ENCODE measurements at regions not wholly inside any gene's neighbourhood (a gene's known extent, or its start where the extent isn't known, plus 50 kb on each side); places are given as distances from the start of the nearest gene placed in this dataset.

DNA sequence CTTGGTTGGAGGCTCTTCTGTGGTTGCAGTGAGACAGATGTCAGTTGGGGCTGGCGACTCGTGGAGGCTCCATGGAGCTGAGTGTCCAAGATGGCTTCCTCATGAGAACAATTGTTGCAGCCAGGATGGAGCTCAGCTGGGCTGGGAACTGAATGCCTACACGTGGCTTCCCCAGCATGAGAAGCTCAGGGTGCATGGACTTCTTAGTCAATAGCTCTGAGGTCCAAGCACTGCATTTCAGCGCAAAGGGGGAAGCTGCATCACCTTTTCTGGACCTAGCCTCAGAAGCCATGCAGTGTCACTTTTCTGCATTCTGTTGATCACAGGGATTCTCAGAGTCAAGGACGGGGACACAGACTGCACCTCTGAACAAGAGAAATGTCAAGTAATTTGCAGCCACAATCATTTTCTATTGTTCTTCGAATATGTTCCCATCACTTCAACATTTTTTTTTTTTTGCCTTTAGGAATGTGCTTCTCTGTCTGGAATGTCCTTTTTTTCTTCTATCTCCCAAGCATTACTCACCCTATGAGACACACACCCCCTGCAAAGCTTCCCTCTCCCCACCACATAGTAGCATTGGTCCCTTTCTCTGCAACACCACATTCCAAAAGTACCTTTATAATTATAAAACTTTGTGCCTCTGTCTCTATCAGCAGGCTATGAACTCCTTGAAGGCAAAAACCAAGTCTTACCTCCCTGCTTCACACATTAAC lies 57.5 kb upstream of the STK32A start:
- TF ChIP-seq POLR2A (IDR thresholded peaks at IDR 0.05) (no peak), EP300 (IDR thresholded peaks at IDR 0.05) (no peak), CTCF (IDR thresholded peaks at IDR 0.05) (no peak)
- Histone ChIP-seq H3K36me3 (no peaks in the 10 kb centered on the region), H3K9me3 (no peaks in the 10 kb centered on the region), H3K27ac (no peak overlapping the region), H3K27me3 (no peaks in the 10 kb centered on the region), H3K4me1 (ENCODE audit: insufficient read depth) (no peaks in the 10 kb centered on the region), H3K4me3 (no peak overlapping the region)
- intact Hi-C loops (cut with DNase I), result no loop called here
- 68 to 87% (median 76%) methylated on average over 6 of the region's 6 CpGs for WGBS, 3 donors
- no peak for DNase-seq

GRCh38 chr5:147179562-147180147 lies 55.2 kb upstream of the STK32A start:
- Histone ChIP-seq H3K4me1 (ENCODE audit: insufficient read depth) (no peaks in the 10 kb centered on the region), H3K27ac (no peak overlapping the region), H3K9me3 (no peaks in the 10 kb centered on the region), H3K4me3 (no peak overlapping the region), H3K27me3 (no peaks in the 10 kb centered on the region), H3K36me3 (no peaks in the 10 kb centered on the region)
- intact Hi-C loops (cut with DNase I), result loop anchor here in 1 of 4 donors (10.0 kb wide), 1 partner anchor 645 kb away; no protein-coding TSS in a partner anchor
- 33 to 43% (median 39%) methylated on average over 3 of the region's 3 CpGs for WGBS, 3 donors
- TF ChIP-seq EP300 (IDR thresholded peaks at IDR 0.05) (no peak), CTCF (IDR thresholded peaks at IDR 0.05) (no peak), POLR2A (IDR thresholded peaks at IDR 0.05) (no peak)
- DNase-seq, result no peak

- intact Hi-C loops (cut with DNase I), result loop anchor here in 1 of 4 donors (10.0 kb wide), 1 partner anchor 646 kb away; no protein-coding TSS in a partner anchor
Observed at GRCh38 chr5:147180751-147181150, 54.1 kb upstream of the STK32A start.

More at GRCh38 chr5:147180751-147181150, 54.1 kb upstream of the STK32A start:
- H3K9me3 ChIP-seq, result no peaks in the 10 kb centered on the region
- TF ChIP-seq EP300 (IDR thresholded peaks at IDR 0.05), result no peak
- TF ChIP-seq CTCF (IDR thresholded peaks at IDR 0.05), result no peak
- TF ChIP-seq POLR2A (IDR thresholded peaks at IDR 0.05), result no peak
- no peak for DNase-seq
- H3K36me3 ChIP-seq, result no peaks in the 10 kb centered on the region
- 34 to 44% (median 43%) methylated on average over 4 of the region's 4 CpGs for WGBS, 3 donors
- H3K27me3 ChIP-seq, result no peaks in the 10 kb centered on the region
- no peak overlapping the region for H3K27ac ChIP-seq
- no peak overlapping the region for H3K4me3 ChIP-seq
- H3K4me1 ChIP-seq (ENCODE audit: insufficient read depth), result no peaks in the 10 kb centered on the region

Data from ovary (tissue), 7 donors.